ENCODE measurements at regions not wholly inside any gene's neighbourhood (a gene's known extent, or its start where the extent isn't known, plus 50 kb on each side); places are given as distances from the start of the nearest gene placed in this dataset.

DNA sequence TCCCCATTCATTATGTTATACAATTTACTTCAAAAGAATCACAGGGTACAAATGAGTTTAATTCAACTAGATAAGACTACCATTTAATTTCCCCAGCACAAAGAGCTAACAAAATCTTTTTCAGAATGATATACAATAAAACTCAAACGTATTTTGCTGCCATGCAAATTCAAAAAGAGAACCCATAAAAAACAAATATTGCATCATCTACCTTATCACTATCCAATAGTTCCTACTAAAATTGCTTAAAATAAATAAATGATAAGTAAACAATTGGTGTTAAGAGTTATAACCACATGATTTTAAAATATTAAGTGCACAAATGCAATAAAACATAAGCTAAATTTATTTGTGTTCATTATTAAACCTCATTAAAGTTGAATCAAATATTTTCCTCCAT, 919.4 kb downstream of the SLITRK5 start:
- no peak for DNase-seq (ENCODE audit: low read depth)
- TF ChIP-seq, protein P1, sequence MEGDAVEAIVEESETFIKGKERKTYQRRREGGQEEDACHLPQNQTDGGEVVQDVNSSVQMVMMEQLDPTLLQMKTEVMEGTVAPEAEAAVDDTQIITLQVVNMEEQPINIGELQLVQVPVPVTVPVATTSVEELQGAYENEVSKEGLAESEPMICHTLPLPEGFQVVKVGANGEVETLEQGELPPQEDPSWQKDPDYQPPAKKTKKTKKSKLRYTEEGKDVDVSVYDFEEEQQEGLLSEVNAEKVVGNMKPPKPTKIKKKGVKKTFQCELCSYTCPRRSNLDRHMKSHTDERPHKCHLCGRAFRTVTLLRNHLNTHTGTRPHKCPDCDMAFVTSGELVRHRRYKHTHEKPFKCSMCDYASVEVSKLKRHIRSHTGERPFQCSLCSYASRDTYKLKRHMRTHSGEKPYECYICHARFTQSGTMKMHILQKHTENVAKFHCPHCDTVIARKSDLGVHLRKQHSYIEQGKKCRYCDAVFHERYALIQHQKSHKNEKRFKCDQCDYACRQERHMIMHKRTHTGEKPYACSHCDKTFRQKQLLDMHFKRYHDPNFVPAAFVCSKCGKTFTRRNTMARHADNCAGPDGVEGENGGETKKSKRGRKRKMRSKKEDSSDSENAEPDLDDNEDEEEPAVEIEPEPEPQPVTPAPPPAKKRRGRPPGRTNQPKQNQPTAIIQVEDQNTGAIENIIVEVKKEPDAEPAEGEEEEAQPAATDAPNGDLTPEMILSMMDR (conservative IDR thresholded peaks at IDR 0.05; ENCODE audit: low read depth, low read length): no peak
- no peak overlapping the region for H3K4me3 ChIP-seq (ENCODE audit: low read depth, low read length)

DNA sequence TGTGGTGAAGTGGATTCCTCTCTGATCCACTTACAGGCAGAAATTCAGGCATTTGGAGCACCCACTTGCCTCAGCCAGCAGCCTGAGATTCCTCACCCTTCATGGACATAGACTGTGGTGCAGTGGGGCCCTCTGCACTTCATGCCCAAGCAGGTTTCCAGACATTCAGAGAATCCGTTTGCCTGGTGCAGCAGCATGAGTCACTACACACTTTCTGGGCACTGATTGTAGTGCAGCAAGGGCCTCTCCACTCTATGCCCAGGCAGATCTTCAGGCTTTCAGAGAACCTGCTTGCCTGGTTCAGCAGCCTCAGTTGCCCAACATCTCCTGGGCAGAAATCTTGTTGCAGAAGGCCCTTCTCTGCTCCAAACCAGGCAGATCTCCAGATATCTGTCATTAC, 920.9 kb downstream of the SLITRK5 start:
- DNase-seq (ENCODE audit: low read depth): no peak
- no peak overlapping the region for H3K4me3 ChIP-seq (ENCODE audit: low read depth, low read length)
- TF ChIP-seq, protein P1 (conservative IDR thresholded peaks at IDR 0.05; ENCODE audit: low read depth, low read length): no peak

DNA sequence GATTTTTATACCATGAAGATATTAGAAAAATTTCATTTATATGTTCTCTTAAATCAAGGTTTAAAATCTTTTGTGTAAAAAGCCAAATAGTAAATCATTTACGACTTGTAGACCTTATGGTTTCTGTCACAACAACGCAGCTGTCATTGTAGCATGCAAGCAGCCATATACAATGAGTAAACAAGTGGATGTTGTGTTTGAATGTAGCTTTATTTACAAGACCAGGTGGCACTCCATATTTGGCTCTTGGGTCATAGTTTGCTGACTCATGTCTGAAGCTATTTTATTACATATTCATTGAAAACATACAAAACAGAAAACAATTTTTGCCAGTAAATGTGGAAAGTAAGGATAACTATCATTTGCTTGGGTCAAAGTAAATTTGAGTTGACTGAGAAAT, 930.8 kb downstream of the SLITRK5 start:
- TF ChIP-seq, protein P1 (conservative IDR thresholded peaks at IDR 0.05; ENCODE audit: low read depth, low read length): no peak

GRCh38 chr13:88602786-88603777, 931.9 kb downstream of the SLITRK5 start:
- TF ChIP-seq, protein P1 (conservative IDR thresholded peaks at IDR 0.05; ENCODE audit: low read depth, low read length): no peak
- no peak overlapping the region for H3K4me3 ChIP-seq (ENCODE audit: low read depth, low read length)
- no peak for DNase-seq (ENCODE audit: low read depth)

More for the DNA sequence above, 930.8 kb downstream of the SLITRK5 start:
- H3K4me3 ChIP-seq (ENCODE audit: low read depth, low read length): no peak overlapping the region
- DNase-seq (ENCODE audit: low read depth): no peak

- TF ChIP-seq, protein P1 (conservative IDR thresholded peaks at IDR 0.05; ENCODE audit: low read depth, low read length): no peak
- no peak overlapping the region for H3K4me3 ChIP-seq (ENCODE audit: low read depth, low read length)
- no peak for DNase-seq (ENCODE audit: low read depth)
Observed at GRCh38 chr13:88617176-88617575, 946.0 kb downstream of the SLITRK5 start.

- DNase-seq (ENCODE audit: low read depth): no peak
- TF ChIP-seq, protein P1 (conservative IDR thresholded peaks at IDR 0.05; ENCODE audit: low read depth, low read length): no peak
- H3K4me3 ChIP-seq (ENCODE audit: low read depth, low read length): no peak overlapping the region
Observed at GRCh38 chr13:88622362-88622973, 951.3 kb downstream of the SLITRK5 start.

Data from epithelial cell of proximal tubule (primary cell).